ENCODE measurements at regions not wholly inside any gene's neighbourhood (a gene's known extent, or its start where the extent isn't known, plus 50 kb on each side); places are given as distances from the start of the nearest gene placed in this dataset.

- no peak for TF ChIP-seq CTCF (IDR thresholded peaks at IDR 0.05)
- DNase-seq (ENCODE audit: low spot score), result no peak
- Histone ChIP-seq H3K27ac (no peak overlapping the region), H3K4me3 (no peak overlapping the region)
Observed at GRCh38 chr18:22841840-22842239, 91.3 kb upstream of the RBBP8 start.

- no peak for DNase-seq (ENCODE audit: low spot score)
- TF ChIP-seq CTCF (IDR thresholded peaks at IDR 0.05), result no peak
- H3K27ac ChIP-seq, result no peak overlapping the region
- H3K4me3 ChIP-seq, result no peak overlapping the region
Observed at GRCh38 chr18:22844190-22844589, 88.9 kb upstream of the RBBP8 start.

DNA sequence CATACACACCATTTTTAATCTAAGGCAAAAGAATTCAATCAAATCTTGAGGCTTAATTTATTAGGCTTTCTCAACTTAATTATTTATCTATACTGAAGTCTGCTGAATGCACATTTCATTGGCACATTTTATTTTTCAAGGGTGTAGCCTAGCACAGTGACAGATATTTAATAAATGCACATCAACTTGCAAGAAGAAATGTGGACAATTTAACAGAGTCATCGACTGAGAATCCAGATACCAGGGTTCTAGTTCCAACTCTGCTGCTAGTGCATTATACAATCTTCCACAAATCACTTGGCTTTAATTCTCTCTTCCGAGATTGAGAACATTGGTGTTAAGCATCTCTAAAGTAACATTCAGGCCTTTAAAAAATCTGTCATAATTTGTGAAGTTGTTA lies 88.5 kb upstream of the RBBP8 start:
- Histone ChIP-seq H3K27ac (no peak overlapping the region), H3K4me3 (no peak overlapping the region)
- DNase-seq (ENCODE audit: low spot score), result no peak
- no peak for TF ChIP-seq CTCF (IDR thresholded peaks at IDR 0.05)

DNA sequence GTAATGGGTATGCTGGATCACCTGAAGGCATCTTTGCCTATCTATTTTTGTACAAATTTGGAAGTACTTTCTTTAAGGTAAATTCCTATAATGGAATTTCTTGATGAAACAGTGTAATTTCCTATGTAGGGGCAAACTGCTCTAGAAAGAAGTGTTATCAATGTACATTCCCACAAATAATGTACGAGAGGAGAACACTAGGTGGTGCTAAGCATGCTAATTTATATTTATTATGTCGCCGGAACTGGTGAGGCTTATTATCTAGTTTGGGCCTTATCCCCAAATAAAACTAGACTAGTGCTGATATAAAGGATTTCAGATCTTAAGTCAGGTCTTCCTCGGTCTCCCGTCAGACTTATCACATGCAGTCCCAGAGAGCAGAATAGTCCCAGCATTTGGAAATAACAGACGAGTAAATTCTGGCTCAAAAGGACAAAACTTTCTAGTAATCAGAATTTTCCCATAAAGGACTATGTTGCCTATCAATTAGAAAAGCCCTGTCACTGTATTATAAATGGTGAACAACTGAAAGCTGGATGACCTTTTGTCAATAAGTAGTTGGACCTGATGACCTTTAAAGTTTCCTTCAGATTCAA lies 86.9 kb upstream of the RBBP8 start:
- no peak overlapping the region for H3K27ac ChIP-seq
- TF ChIP-seq CTCF (IDR thresholded peaks at IDR 0.05), result no peak
- DNase-seq (ENCODE audit: low spot score), result no peak
- H3K4me3 ChIP-seq, result no peak overlapping the region

GRCh38 chr18:22846697-22847096 lies 86.4 kb upstream of the RBBP8 start:
- Histone ChIP-seq H3K27ac (no peak overlapping the region), H3K4me3 (no peak overlapping the region)
- no peak for DNase-seq (ENCODE audit: low spot score)
- TF ChIP-seq CTCF (IDR thresholded peaks at IDR 0.05), result no peak

- no peak for TF ChIP-seq CTCF (IDR thresholded peaks at IDR 0.05)
- H3K4me3 ChIP-seq, result no peak overlapping the region
- H3K27ac ChIP-seq, result no peak overlapping the region
- no peak for DNase-seq (ENCODE audit: low spot score)
Observed at GRCh38 chr18:22847392-22847791, 85.7 kb upstream of the RBBP8 start.

DNA sequence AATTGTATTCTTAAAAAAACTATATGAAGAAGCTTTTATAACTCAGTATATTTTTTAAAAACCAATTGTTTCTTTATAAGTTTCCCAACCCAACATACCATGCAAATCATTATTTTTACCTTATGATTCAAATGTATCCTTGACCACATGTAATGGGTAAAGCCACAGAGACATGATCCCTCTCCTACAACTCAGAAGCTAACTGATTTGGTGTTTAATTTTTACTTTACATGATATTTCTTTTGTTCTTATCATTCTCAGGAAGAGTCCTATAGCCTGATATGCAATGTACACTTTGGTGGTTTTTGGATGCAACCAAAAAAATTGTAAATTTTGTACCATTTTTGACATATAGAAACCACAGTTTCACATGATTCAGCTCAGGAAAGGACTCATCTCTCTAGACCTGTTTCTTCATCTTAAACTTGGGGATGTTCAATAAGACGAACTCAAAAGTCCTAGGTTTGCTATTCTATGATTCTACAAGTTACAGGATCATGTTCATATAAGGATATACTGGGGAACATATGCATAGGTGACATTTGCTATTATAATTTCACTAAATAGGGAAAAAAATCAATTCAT lies 85.2 kb upstream of the RBBP8 start:
- H3K27ac ChIP-seq, result no peak overlapping the region
- TF ChIP-seq CTCF (IDR thresholded peaks at IDR 0.05), result no peak
- DNase-seq (ENCODE audit: low spot score), result no peak
- no peak overlapping the region for H3K4me3 ChIP-seq

Data from coronary artery (tissue), 2 donors.